Activated CD4-positive, alpha-beta T cell treated with anti-CD3 and anti-CD28 coated beads, Interleukin-10, Interleukin-2, amounts not matched to agents 100 ng/mL and 50 ng/mL, durations not matched to agents 16 hours and 8 hours (primary cell): ENCODE measurements at regions not wholly inside any gene's neighbourhood (a gene's known extent, or its start where the extent isn't known, plus 50 kb on each side); places are given as distances from the start of the nearest gene placed in this dataset.

Experiments used
- DNase-seq: peaks from one replicate; pipeline ENCODE4 v3.0.0-alpha.2; 2020

DNA sequence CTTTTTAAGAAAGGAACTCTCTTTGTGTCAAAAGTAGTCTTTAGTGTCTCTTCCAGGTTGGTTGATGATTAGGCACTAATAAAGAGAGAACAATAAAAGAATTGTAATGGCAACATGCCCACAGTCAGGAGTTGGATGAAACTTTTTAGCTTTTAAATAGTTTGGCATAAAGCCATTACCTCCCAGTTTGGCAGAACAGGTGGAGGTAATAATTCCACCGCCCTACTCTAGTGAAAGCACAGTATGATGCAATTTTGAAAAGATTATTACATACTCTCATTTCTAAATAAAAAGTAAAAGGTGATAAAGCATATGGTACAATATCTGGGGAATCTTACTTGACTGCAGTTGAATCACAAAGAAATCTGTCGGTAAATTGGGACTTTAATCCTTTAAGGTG is 497.6 kb downstream of the SUCLA2 start:
- DNase-seq, result no peak

DNA sequence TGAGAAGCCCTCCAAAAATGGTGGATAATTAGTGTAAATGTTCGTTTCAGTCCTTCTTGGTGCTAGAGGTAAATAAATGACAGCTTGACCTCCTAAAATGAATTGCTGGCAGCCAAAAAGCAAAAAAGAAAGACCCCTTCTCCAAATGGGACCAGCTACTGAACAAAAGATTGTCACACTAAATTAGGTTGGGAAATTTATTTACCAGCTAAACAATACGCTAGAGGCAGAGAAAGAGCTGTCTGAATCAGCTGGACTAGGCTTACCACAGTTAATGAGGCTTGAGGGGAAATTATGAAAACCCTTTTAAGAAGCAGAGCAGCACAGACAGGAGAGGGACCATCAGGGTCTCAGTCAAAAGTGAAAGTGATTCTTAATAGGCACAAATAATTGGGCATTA is 498.9 kb downstream of the SUCLA2 start:
- DNase-seq, result no peak

GRCh38 chr13:47499358-47500150 is 501.5 kb downstream of the SUCLA2 start:
- no peak for DNase-seq

DNA sequence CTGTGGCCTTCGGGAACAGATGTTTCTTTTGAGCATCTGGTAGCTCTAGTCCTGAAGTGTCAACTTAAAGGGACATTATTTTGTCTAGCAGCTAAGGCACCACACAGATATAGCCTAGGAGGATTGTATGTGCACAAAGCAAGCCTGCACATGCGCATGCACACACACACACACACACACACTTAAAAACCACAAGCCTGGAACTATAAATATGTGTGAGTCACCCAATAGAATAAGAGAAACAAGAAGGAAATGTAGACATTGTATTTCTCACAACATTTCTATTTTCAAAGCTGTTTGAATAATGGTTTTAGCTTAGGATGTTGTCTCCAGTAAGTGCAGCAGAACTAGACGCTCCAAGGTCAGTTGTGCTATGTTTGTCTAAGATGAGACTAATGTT is 516.5 kb downstream of the SUCLA2 start:
- no peak for DNase-seq

- DNase-seq, result no peak
These were observed 519.5 kb downstream of the SUCLA2 start for GRCh38 chr13:47481536-47481935.

DNA sequence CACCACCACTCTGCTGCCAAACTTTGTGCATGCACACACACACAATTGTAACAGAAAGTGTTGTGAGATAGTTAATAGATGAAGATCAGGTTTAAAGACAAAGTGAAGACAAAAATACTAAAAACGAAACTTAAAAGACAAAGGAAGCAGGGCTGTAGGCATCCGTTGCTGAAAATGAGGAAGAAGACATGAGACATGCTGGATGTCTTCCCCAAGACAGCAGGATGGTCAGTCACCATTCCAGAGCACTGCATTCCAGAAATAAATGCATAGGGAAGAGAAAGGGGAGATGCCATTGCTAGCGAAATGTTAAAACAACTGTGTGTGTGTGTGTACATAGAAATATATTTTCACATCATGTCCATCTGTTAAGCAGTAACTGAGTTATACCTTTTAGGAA is 520.1 kb downstream of the SUCLA2 start:
- no peak for DNase-seq

DNA sequence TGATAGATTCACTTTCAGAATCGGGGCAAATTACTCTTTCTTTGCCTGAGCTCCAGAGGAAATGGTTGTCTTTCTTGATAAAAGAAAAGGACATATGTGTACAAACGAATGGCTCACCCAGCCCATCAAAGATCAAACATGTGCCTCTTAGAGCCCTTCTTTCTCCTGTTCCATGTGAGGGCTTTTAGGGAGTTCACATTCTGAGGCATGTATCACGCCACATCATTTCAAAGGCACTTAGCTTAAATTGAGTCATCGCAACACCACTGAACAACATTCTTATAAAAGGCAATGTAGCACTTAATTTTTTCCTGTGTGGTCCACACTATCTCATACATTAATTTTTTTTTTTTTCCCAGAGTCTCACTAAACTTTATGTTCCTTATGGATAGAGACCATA is 521.0 kb downstream of the SUCLA2 start:
- no peak for DNase-seq

DNA sequence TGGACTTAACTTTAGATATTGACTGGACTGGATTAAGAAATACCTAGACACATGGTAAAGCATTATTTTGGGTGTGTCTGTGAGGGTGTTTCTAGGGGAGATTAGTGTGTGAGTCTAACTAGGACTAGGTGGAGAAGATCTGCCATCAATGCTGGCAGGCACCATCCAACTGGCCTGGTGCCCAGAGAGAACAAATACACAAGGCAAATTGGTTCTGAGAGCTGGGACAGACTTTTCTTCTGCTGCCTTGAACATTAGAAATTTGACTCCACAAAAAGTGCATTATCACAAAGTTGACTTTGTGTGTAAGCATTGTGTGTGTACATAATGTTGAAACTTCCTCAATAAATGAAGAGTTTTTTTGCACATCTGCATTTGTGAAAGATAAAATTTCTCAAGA is 522.1 kb downstream of the SUCLA2 start:
- no peak for DNase-seq

DNA sequence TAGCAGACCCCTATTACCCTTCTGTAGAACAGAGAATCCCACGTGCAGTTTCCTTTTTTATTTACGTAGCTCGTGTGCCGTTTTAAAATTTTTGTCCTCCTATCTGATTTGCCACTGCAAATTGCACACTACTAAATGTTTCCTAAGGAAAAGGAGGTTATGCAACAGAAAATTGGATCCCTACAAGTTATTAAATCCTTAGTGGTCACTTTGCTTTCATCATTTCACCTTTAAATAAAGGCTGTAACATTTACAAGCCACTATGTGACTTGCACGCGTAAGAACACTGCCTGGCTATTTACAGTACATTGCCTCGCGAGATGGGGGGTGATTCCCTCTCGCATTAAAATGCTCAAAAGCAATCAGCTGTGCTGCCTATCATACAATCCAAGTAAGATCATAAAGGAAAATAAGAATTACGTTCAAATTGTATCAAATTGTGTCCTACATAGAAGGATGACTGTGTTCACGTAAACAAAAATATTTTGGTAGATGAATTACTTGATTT is 525.6 kb downstream of the SUCLA2 start:
- DNase-seq, result no peak

GRCh38 chr13:47474839-47475238 is 526.2 kb downstream of the SUCLA2 start:
- no peak for DNase-seq

DNA sequence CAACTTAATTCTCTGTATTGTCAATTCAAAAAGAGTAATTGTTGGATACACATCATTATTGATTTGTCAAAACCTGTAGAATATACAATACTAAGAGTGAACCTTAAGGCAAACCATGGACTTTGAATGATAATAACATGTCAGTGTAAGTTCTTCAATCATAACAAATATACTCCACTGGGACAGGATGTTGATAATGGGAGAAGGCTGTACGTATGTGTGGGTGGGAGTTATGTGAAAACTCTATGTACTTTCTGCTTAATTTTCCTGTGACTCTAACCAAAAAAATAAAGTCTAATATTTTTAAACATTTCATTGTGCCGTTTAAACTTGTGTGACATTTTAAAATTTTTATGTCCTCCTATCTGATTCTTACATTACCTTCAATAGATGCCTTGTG is 526.7 kb downstream of the SUCLA2 start:
- no peak for DNase-seq

GRCh38 chr13:47472516-47472915 is 528.6 kb downstream of the SUCLA2 start:
- no peak for DNase-seq

- DNase-seq, result no peak
These were observed 537.3 kb downstream of the SUCLA2 start for GRCh38 chr13:47463726-47464125.

DNA sequence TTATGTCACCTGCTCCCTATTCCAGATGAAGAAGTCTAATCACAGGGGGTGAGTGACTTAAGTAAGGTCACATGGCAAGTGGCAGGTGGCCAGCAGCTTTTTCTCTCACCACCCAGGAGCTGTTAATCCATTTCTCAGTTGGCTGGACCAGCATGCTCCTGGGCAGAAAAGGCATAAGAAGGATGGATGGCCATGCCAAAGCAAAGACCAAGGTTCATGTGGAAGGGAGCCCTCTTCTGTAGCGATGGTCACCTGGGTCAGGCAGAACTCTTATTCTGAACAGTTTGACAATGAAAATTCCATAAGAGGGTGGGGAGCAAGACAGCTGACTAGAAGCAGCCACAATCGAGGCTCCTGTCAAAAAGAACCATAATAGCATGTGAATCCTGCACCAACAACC is 538.1 kb downstream of the SUCLA2 start:
- no peak for DNase-seq

DNA sequence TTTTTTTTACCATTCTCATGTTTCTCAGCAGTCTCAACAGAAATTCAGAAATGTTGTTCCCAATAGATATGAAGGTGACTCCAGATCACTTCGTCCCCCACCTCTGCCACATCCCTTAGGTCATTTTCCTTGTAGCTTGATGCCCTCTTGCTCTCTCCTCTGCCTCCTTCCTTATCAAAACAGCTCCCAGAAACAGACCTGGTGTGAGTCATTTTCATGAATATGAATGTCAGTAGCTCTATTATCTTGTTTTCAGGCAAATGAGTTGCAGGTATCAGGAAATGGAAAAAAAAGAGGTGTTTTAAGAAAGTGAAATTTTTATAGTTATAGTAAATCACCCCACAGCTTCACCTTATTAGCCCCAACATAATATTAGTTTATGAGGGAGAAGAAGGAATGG is 539.3 kb downstream of the SUCLA2 start:
- DNase-seq, result no peak

DNA sequence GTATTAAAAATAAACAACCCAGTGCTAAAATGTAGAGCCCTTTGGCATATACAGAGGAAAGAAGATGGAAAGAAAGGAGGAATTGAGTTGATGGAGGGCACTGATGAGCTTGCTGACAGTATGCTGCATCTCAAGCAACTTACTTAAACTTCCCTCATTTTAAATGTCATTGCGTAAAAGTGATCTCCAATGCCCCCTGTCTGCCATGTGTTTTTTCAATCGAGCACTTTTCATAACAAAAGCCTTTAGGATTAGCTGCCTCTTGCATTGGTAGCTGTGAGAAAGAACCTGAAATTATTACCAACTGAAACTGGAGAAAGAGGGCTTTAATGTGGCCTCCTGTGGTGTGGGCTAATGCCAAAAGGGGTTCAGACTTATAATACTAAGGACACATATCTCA is 541.6 kb downstream of the SUCLA2 start:
- DNase-seq, result no peak

DNA sequence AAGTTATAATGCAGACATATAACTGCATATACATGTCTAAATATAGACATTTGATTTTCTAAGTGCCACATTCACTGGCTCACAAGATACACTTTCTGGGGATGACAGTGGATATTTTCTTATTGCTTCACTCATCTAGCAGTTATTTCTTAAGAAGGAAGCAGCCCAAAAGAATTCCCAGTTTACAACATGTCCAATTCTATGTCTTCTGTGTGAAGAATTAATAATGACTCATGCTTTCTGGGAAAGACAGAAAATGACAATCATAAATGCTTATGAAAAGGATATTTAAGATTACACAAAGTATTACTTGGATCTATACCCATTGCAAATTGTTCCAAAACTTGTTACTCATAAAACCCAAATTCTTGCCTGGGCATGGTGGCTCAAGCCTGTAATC is 543.4 kb downstream of the SUCLA2 start:
- no peak for DNase-seq

GRCh38 chr13:47455626-47456025 is 545.4 kb downstream of the SUCLA2 start:
- no peak for DNase-seq

GRCh38 chr13:47454986-47455385 is 546.1 kb downstream of the SUCLA2 start:
- no peak for DNase-seq

DNA sequence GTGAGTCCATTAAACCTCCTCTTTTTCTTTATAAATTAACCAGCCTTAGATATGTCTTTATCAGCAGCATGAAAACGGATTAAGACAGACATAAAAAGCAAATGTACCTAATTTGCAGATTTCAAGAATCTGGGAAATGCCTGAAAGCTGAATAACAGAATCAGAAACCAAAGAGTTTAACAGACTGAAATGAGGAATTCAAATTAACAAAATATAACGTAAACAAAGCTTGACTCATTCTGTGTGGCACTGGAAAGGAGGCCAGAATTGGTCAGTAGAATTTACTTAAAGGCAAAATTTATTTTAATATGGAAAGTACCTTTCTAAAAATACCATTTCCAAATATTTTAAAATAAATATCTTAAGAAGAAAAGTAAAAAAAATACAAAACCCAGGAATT is 540.6 kb upstream of the HTR2A start:
- no peak for DNase-seq

DNA sequence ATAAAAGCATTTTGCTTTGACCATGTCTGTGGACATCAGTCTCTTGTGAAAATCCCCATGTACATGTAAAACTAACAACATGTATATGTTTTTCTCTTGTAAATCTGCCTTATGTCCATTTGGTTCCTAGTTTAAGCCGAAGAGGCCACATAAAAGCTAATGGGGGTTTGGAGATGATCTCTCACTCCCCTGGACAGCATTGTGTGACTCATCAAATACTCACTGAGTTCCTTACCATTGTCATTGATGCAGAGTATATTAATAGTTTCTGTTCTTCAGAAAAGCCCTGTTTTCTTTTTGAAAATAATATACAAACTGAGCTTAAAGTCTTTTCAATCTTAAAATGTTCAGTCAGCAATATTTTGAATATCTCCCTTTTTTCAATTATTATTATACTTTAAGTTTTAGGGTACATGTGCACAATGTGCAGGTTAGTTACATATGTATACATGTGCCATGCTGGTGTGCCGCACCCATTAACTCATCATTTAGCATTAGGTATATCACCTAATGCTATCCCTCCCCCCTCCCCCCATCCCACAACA is 536.7 kb upstream of the HTR2A start:
- DNase-seq, result no peak

DNA sequence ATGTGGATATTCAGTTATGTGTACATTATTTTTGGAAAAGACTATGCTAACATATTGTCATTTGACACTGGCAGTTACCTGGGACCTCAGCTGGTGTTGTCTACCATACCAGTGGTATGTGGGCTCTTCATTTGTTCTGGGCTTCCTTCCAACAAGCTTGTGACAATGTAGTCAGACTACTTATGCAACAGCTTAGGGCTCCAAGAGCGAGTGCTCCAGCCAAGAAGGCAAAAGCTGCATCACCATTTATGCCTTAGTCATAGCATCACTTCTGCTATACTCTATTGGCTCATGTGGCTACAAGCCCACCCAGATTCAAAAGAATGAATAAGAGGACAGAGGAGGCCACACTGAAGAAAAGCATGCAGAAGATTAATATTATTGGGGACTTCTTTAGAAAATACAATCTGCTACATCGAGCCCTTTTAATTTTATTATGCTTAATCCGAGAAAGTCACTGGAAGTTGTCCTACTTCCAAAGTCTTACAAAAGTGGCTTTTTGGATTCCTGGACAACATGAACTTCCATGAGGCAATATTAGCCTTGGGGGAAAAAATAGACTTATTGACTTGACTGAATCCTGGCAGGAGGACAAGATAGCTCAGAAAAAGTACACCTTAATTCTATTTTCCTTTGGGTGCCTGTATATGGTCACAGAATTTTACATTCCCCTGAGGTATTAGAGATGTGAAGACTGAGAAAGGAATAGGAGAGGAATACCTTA is 529.4 kb upstream of the HTR2A start:
- no peak for DNase-seq

GRCh38 chr13:47421525-47421924 is 524.7 kb upstream of the HTR2A start:
- no peak for DNase-seq

GRCh38 chr13:47420568-47420967 is 523.7 kb upstream of the HTR2A start:
- DNase-seq, result no peak
